Astrocyte (in vitro differentiated cells and primary cell): ENCODE measurements at regions not wholly inside any gene's neighbourhood (a gene's known extent, or its start where the extent isn't known, plus 50 kb on each side); places are given as distances from the start of the nearest gene placed in this dataset.

Source experiments
- DNase-seq: peaks from one replicate; pipeline ENCODE4 v3.0.0-alpha.2; 2010; ENCODE audit warnings: low read depth
- FAIRE-seq: peaks from 2 replicates; lab custom pipeline; 2011; peaks lifted over from hg19 to GRCh38; lab: Jason Lieb, UNC
- H2AFZ ChIP-seq: 2 replicates; pipeline ENCODE4 v1.6.0; 2012; ENCODE audit warnings: low read depth, low read length, inconsistent platforms
- H3K27ac ChIP-seq: 2 replicates; pipeline ENCODE4 v1.5.1; 2011; ENCODE audit warnings: low read depth, low read length, inconsistent platforms
- H3K27me3 ChIP-seq: 2 replicates; pipeline ENCODE4 v1.6.0; 2011; ENCODE audit warnings: low read length, inconsistent platforms; ENCODE audit not compliant: insufficient read depth
- H3K36me3 ChIP-seq: 2 replicates; pipeline ENCODE4 v1.5.1; 2011; ENCODE audit warnings: low read length, inconsistent platforms; ENCODE audit not compliant: insufficient read depth
- H3K4me1 ChIP-seq: 2 replicates; pipeline ENCODE4 v1.5.1; 2011; ENCODE audit warnings: low read length, inconsistent platforms; ENCODE audit not compliant: insufficient read depth
- H3K4me2 ChIP-seq: 2 replicates; pipeline ENCODE4 v1.6.0; 2012; ENCODE audit warnings: low read length, inconsistent platforms
- H3K4me3 ChIP-seq: 2 replicates; pipeline ENCODE4 v1.5.1; 2011; ENCODE audit warnings: low read depth, mild to moderate bottlenecking, low read length, inconsistent platforms; ENCODE audit not compliant: insufficient read depth
- H3K79me2 ChIP-seq: 2 replicates; pipeline ENCODE4 v1.6.0; 2012; ENCODE audit warnings: mild to moderate bottlenecking, low read length, inconsistent platforms; ENCODE audit not compliant: insufficient read depth
- H3K9ac ChIP-seq: 2 replicates; pipeline ENCODE4 v1.6.0; 2012; ENCODE audit warnings: mild to moderate bottlenecking, low read length, inconsistent platforms
- H3K9me3 ChIP-seq: 2 replicates; pipeline ENCODE4 v1.5.1; 2012; ENCODE audit warnings: low read depth, mild to moderate bottlenecking, low read length, inconsistent platforms; ENCODE audit not compliant: insufficient read depth
- H4K20me1 ChIP-seq: 2 replicates; pipeline ENCODE4 v1.6.0; 2012; ENCODE audit warnings: low read length, inconsistent platforms; ENCODE audit not compliant: insufficient read depth
- H3K27ac Mint-ChIP-seq: one replicate; pipeline ENCODE4 v1.8.0; 2021; ENCODE audit warnings: mild to moderate bottlenecking, mixed read lengths; ENCODE audit not compliant: unreplicated experiment
- H3K27me3 Mint-ChIP-seq: one replicate; pipeline ENCODE4 v1.8.0; 2021; ENCODE audit warnings: low read depth, mixed read lengths; ENCODE audit not compliant: unreplicated experiment
- H3K36me3 Mint-ChIP-seq: one replicate; pipeline ENCODE4 v1.8.0; 2021; ENCODE audit warnings: low read depth, mixed read lengths; ENCODE audit not compliant: unreplicated experiment
- H3K4me1 Mint-ChIP-seq: one replicate; pipeline ENCODE4 v1.8.0; 2021; ENCODE audit warnings: low read depth, mixed read lengths; ENCODE audit not compliant: unreplicated experiment
- H3K4me3 Mint-ChIP-seq: one replicate; pipeline ENCODE4 v1.8.0; 2021; ENCODE audit warnings: mild to moderate bottlenecking, moderate library complexity, mixed read lengths; ENCODE audit not compliant: unreplicated experiment
- H3K9me3 Mint-ChIP-seq: one replicate; pipeline ENCODE4 v1.8.0; 2021; ENCODE audit warnings: mild to moderate bottlenecking, mixed read lengths; ENCODE audit not compliant: unreplicated experiment
- CTCF ChIP-seq: IDR thresholded peaks from 2 replicates; pipeline ENCODE4 v1.5.1; 2011; ENCODE audit warnings: low read depth, mild to moderate bottlenecking, inconsistent platforms, low read length, moderate library complexity; ENCODE audit not compliant: insufficient read depth
- EZH2 ChIP-seq: IDR thresholded peaks from 2 replicates; pipeline ENCODE4 v1.6.1; 2012; ENCODE audit warnings: mild to moderate bottlenecking, low read length, inconsistent platforms; ENCODE audit not compliant: insufficient read depth

GRCh38 chr9:80948876-80949275 lies 740.5 kb downstream of the TLE1 start:
- Histone ChIP-seq H3K9me3 (no peaks in the 10 kb centered on the region), H3K36me3 (no peaks in the 10 kb centered on the region), H3K27me3 (no peaks in the 10 kb centered on the region), H3K79me2 (no peaks in the 10 kb centered on the region), H4K20me1 (no peaks in the 10 kb centered on the region), H3K4me2 (no peak overlapping the region), H3K4me3 (no peak overlapping the region), H2AFZ (no peak overlapping the region), H3K4me1 (no peaks in the 10 kb centered on the region), H3K9ac (no peak overlapping the region), H3K27ac (no peak overlapping the region)
- Mint-ChIP-seq H3K9me3 (no peaks in the 10 kb centered on the region), H3K27ac (no peak overlapping the region), H3K4me1 (peaks cover 16% of the 10 kb centered on the region), H3K4me3 (no peak overlapping the region), H3K27me3 (no peaks in the 10 kb centered on the region), H3K36me3 (no peaks in the 10 kb centered on the region)
- FAIRE-seq: no peak
- no peak for TF ChIP-seq EZH2
- no peak for TF ChIP-seq CTCF
- DNase-seq: peak; percentile 74

- no peak overlapping the region for H2AFZ ChIP-seq
- H3K36me3 Mint-ChIP-seq: no peaks in the 10 kb centered on the region
- no peaks in the 10 kb centered on the region for H3K9me3 Mint-ChIP-seq
- H3K9me3 ChIP-seq: no peaks in the 10 kb centered on the region
- no peak for FAIRE-seq
- H3K4me3 ChIP-seq: no peak overlapping the region
- TF ChIP-seq EZH2: no peak
- no peak for TF ChIP-seq CTCF
- DNase-seq: no peak
- no peaks in the 10 kb centered on the region for H3K36me3 ChIP-seq
- H3K4me1 ChIP-seq: no peaks in the 10 kb centered on the region
- no peaks in the 10 kb centered on the region for H3K79me2 ChIP-seq
- H3K27ac Mint-ChIP-seq: no peak overlapping the region
- peaks cover 16% of the 10 kb centered on the region for H3K4me1 Mint-ChIP-seq
- H4K20me1 ChIP-seq: no peaks in the 10 kb centered on the region
- no peak overlapping the region for H3K4me2 ChIP-seq
- no peak overlapping the region for H3K27ac ChIP-seq
- no peaks in the 10 kb centered on the region for H3K27me3 Mint-ChIP-seq
- H3K27me3 ChIP-seq: no peaks in the 10 kb centered on the region
- H3K9ac ChIP-seq: no peak overlapping the region
- no peak overlapping the region for H3K4me3 Mint-ChIP-seq
These were observed 741.3 kb downstream of the TLE1 start for GRCh38 chr9:80948066-80948465.

GRCh38 chr9:80946496-80947170 lies 742.7 kb downstream of the TLE1 start:
- H3K9me3 ChIP-seq: no peaks in the 10 kb centered on the region
- H3K9ac ChIP-seq: no peak overlapping the region
- Mint-ChIP-seq H3K36me3 (no peaks in the 10 kb centered on the region), H3K4me3 (no peak overlapping the region), H3K4me1 (peaks cover 12% of the 10 kb centered on the region), H3K9me3 (no peaks in the 10 kb centered on the region), H3K27ac (no peak overlapping the region), H3K27me3 (no peaks in the 10 kb centered on the region)
- H3K4me3 ChIP-seq: no peak overlapping the region
- H3K79me2 ChIP-seq: no peaks in the 10 kb centered on the region
- H3K4me2 ChIP-seq: no peak overlapping the region
- H3K36me3 ChIP-seq: no peaks in the 10 kb centered on the region
- TF ChIP-seq EZH2: no peak
- no peak for TF ChIP-seq CTCF
- no peak overlapping the region for H3K27ac ChIP-seq
- no peak for FAIRE-seq
- no peaks in the 10 kb centered on the region for H4K20me1 ChIP-seq
- DNase-seq: no peak
- no peaks in the 10 kb centered on the region for H3K27me3 ChIP-seq
- H2AFZ ChIP-seq: no peak overlapping the region
- no peaks in the 10 kb centered on the region for H3K4me1 ChIP-seq
